A549 (cell line): ENCODE measurements at regions not wholly inside any gene's neighbourhood (a gene's known extent, or its start where the extent isn't known, plus 50 kb on each side); places are given as distances from the start of the nearest gene placed in this dataset.

Source experiments
- ATAC-seq, 2 experiments: fragments of 200-7000 bp in 1 of 2; fragments of >200 bp in 1 of 2; cut with Nextera tagmentation in 1 of 2; cut with Tn5 transposase in 1 of 2; 3 replicates each; pipeline versions ENCODE4 v1.8.0 to v1.9.1; 2018 to 2020; ENCODE audit warnings: mild to moderate bottlenecking in 1 of 2, moderate library complexity in 1 of 2
- CTCF ChIA-PET: fragments of 300-600 bp; sonication (Branson Sonifier 250); formaldehyde crosslinking; extraction: SDS; loops from one replicate; lab custom pipeline; 2021; ENCODE audit warnings: antibody characterized with exemption, inconsistent platforms; lab: Yijun Ruan, JAX
- POLR2A ChIA-PET: fragments of 350-600 bp; formaldehyde crosslinking; extraction: SDS; loops from one replicate; lab custom pipeline; 2021; ENCODE audit warnings: antibody characterized with exemption, inconsistent platforms; lab: Yijun Ruan, JAX
- DNase-seq, 2 experiments: peaks; one replicate each; pipeline versions ENCODE4 v3.0.0 to v3.0.0-alpha.2; 2011 to 2016; ENCODE audit warnings: low read depth in 1 of 2, low spot score in 1 of 2
- FAIRE-seq: peaks from 2 replicates; lab custom pipeline; 2011; peaks lifted over from hg19 to GRCh38; lab: Jason Lieb, UNC
- H3K27ac ChIP-seq, 2 experiments: fragments of >200 bp; sonication (Bioruptor Twin); formaldehyde crosslinking; 3 replicates each; pipeline ENCODE4 v1.5.1; 2016 to 2017
- H3K4me1 ChIP-seq: fragments of >200 bp; sonication (Bioruptor Twin); formaldehyde crosslinking; 3 replicates; pipeline ENCODE4 v1.6.1; 2016
- H3K4me2 ChIP-seq: fragments of >200 bp; sonication (Bioruptor Twin); formaldehyde crosslinking; 3 replicates; pipeline ENCODE4 v1.6.1; 2016
- H3K4me3 ChIP-seq: fragments of >200 bp; sonication (Bioruptor Twin); formaldehyde crosslinking; 3 replicates; pipeline ENCODE4 v1.5.1; 2016
- H3K9me3 ChIP-seq: fragments of >200 bp; sonication (Bioruptor Twin); formaldehyde crosslinking; 3 replicates; pipeline ENCODE4 v1.6.1; 2016
- ATOH8 ChIP-seq: fragments of 250-450 bp; sonication (Bioruptor Pico); IDR thresholded peaks from 2 replicates; pipeline ENCODE4 v1.5.0; 2020; ENCODE audit warnings: low read depth, mild to moderate bottlenecking, moderate library complexity
- BCL3 ChIP-seq: fragments of >200 bp; sonication (Bioruptor Twin); formaldehyde crosslinking; IDR thresholded peaks from 3 replicates; pipeline ENCODE4 v1.6.1; 2016
- CBX2 ChIP-seq: fragments of 200-600 bp; sonication (generic); IDR thresholded peaks from 2 replicates; pipeline ENCODE4 v1.6.1; 2016; ENCODE audit warnings: low read depth, mild to moderate bottlenecking, borderline replicate concordance
- CBX8 ChIP-seq: fragments of 200-600 bp; sonication (generic); IDR thresholded peaks from 2 replicates; pipeline ENCODE4 v1.6.1; 2016
- CEBPB ChIP-seq, 2 experiments: fragments of >200 bp in 1 of 2; sonication (Bioruptor Twin) in 1 of 2; formaldehyde crosslinking in 1 of 2; IDR thresholded peaks; 2 replicates each; pipeline ENCODE4 v1.6.1; 2012 to 2016
- CHD2 ChIP-seq: fragments of 150-350 bp; IDR thresholded peaks from 2 replicates; pipeline ENCODE4 v1.6.1; 2014; ENCODE audit warnings: low read length; ENCODE audit not compliant: partially characterized antibody
- CTCF ChIP-seq: fragments of >200 bp; sonication (Bioruptor Twin); formaldehyde crosslinking; IDR thresholded peaks from 3 replicates; pipeline ENCODE4 v1.5.1; 2016
- EHMT2 ChIP-seq: fragments of 200-600 bp; sonication (generic); IDR thresholded peaks from 2 replicates; pipeline ENCODE4 v1.6.1; 2016; ENCODE audit warnings: antibody characterized with exemption, low read depth, mild to moderate bottlenecking, moderate library complexity
- ELK1 ChIP-seq: fragments of 150-350 bp; IDR thresholded peaks from 2 replicates; pipeline ENCODE4 v1.6.1; 2014; ENCODE audit warnings: low read depth, mild to moderate bottlenecking, low read length
- ESRRA ChIP-seq: fragments of 150-350 bp; IDR thresholded peaks from 2 replicates; pipeline ENCODE4 v1.6.1; 2014; ENCODE audit warnings: mild to moderate bottlenecking, low read length, borderline replicate concordance
- FOSL2 ChIP-seq, 2 experiments: fragments of 450-650 bp in 1 of 2; fragments of >200 bp in 1 of 2; sonication (Bioruptor Twin) in 1 of 2; formaldehyde crosslinking; IDR thresholded peaks; 2 replicates each; pipeline versions ENCODE4 v1.5.0 to v1.6.1; 2016 to 2020; ENCODE audit warnings: mild to moderate bottlenecking in 1 of 2, moderate library complexity in 1 of 2
- HEYL ChIP-seq: fragments of 250-450 bp; sonication (Bioruptor Pico); IDR thresholded peaks from 2 replicates; pipeline ENCODE4 v1.8.0; 2021; ENCODE audit warnings: mild to moderate bottlenecking, moderate library complexity
- HOXA7 ChIP-seq: fragments of 250-450 bp; sonication (Bioruptor Pico); IDR thresholded peaks from 2 replicates; pipeline ENCODE4 v1.5.0; 2020; ENCODE audit warnings: mild to moderate bottlenecking, moderate library complexity
- JUN ChIP-seq, 2 experiments: fragments of >200 bp; sonication (Bioruptor Twin); formaldehyde crosslinking; IDR thresholded peaks; 2 replicates in 1 of 2; 3 replicates in 1 of 2; pipeline ENCODE4 v1.6.1; 2016 to 2017
- JUNB ChIP-seq: fragments of >200 bp; sonication (Bioruptor Twin); formaldehyde crosslinking; IDR thresholded peaks from 2 replicates; pipeline ENCODE4 v1.6.1; 2016
- KDM1A ChIP-seq: fragments of 200-600 bp; sonication (generic); IDR thresholded peaks from 2 replicates; pipeline ENCODE4 v1.6.1; 2016; ENCODE audit warnings: low read depth, mild to moderate bottlenecking
- MAFK ChIP-seq: fragments of 450-650 bp; IDR thresholded peaks from 2 replicates; pipeline ENCODE4 v1.6.1; 2014; ENCODE audit not compliant: partially characterized antibody
- MYC ChIP-seq: IDR thresholded peaks from 2 replicates; pipeline ENCODE4 v1.6.1; 2012; ENCODE audit warnings: mild to moderate bottlenecking, inconsistent platforms, low read length, improper control_type of control experiment, borderline replicate concordance
- NFE2L2 ChIP-seq: fragments of 150-350 bp; conservative IDR thresholded peaks from 2 replicates; pipeline ENCODE4 v1.6.1; 2014; ENCODE audit warnings: low read length
- NR3C1 ChIP-seq: fragments of >200 bp; sonication (Bioruptor Twin); formaldehyde crosslinking; IDR thresholded peaks from 3 replicates; pipeline ENCODE4 v1.6.1; 2017
- PBX3 ChIP-seq: IDR thresholded peaks from 2 replicates; pipeline ENCODE4 v1.6.1; 2012
- POLR2AphosphoS2 ChIP-seq: conservative IDR thresholded peaks from 2 replicates; pipeline ENCODE4 v1.6.1; 2012; ENCODE audit warnings: low read length, improper control_type of control experiment, inconsistent platforms
- RAD21 ChIP-seq, 2 experiments: fragments of >200 bp in 1 of 2; sonication (Bioruptor Twin) in 1 of 2; formaldehyde crosslinking in 1 of 2; IDR thresholded peaks in 1 of 2; conservative IDR thresholded peaks in 1 of 2; 2 replicates in 1 of 2; 3 replicates in 1 of 2; pipeline ENCODE4 v1.6.1; 2012 to 2018; ENCODE audit warnings: inconsistent platforms in 1 of 2
- RARB ChIP-seq: fragments of 250-450 bp; sonication (Bioruptor Pico); IDR thresholded peaks from 2 replicates; pipeline ENCODE4 v1.8.0; 2021; ENCODE audit warnings: mild to moderate bottlenecking, moderate library complexity
- RCOR1 ChIP-seq: fragments of 150-350 bp; IDR thresholded peaks from 2 replicates; pipeline ENCODE4 v1.6.1; 2014; ENCODE audit warnings: antibody characterized with exemption, low read length, low read depth
- RFX5 ChIP-seq: fragments of 450-650 bp; IDR thresholded peaks from 2 replicates; pipeline ENCODE4 v1.7.1; 2014; ENCODE audit warnings: antibody characterized with exemption, mild to moderate bottlenecking, moderate library complexity
- TP53 ChIP-seq: fragments of 250-450 bp; sonication (Bioruptor Pico); IDR thresholded peaks from 2 replicates; pipeline ENCODE4 v1.5.0; 2021; ENCODE audit warnings: mild to moderate bottlenecking, moderate library complexity
- ZFP36 ChIP-seq: fragments of 450-650 bp; IDR thresholded peaks from 2 replicates; pipeline ENCODE4 v1.6.1; 2014; ENCODE audit warnings: borderline replicate concordance; ENCODE audit not compliant: partially characterized antibody
- ZNF302 ChIP-seq: fragments of 250-450 bp; sonication (Bioruptor Pico); IDR thresholded peaks from 2 replicates; pipeline ENCODE4 v1.9.0; 2021; ENCODE audit warnings: inconsistent platforms, mild to moderate bottlenecking, moderate library complexity
- ZSCAN20 ChIP-seq: fragments of 250-450 bp; sonication (Bioruptor Pico); IDR thresholded peaks from 2 replicates; pipeline ENCODE4 v1.8.0; 2022; ENCODE audit warnings: mild to moderate bottlenecking, moderate library complexity
- WGBS: methylation state at CpG from one replicate; pipeline ENCODE4 v1.1.6; 2017; ENCODE audit errors: missing lambda C conversion rate; 5-methylcytosine and 5-hydroxymethylcytosine counted together

- no peaks in the 10 kb centered on the region for H3K9me3 ChIP-seq
- no peak overlapping the region for H3K4me2 ChIP-seq
- ATAC-seq (no peak), FAIRE-seq (no peak), DNase-seq (no peak)
- H3K4me3 ChIP-seq: no peak overlapping the region
- no peak overlapping the region for H3K27ac ChIP-seq
- TF ChIP-seq CHD2 (no peak), RCOR1 (no peak), PBX3 (no peak), TP53 (CRISPR knock-in tag) (no peak), HOXA7 (CRISPR knock-in tag) (no peak)
- H3K4me1 ChIP-seq: peaks cover 23% of the 10 kb centered on the region; the same call in 2 of the 3 replicates
- CTCF ChIA-PET: no interaction called here
- POLR2A ChIA-PET: no interaction called here
Measured at GRCh38 chr18:55093295-55093694, 134.0 kb upstream of the CCDC68 start.

- Histone ChIP-seq H3K9me3 (no peaks in the 10 kb centered on the region), H3K4me1 (peaks cover 16% of the 10 kb centered on the region; the same call in 2 of the 3 replicates), H3K27ac (no peak overlapping the region), H3K4me3 (no peak overlapping the region), H3K4me2 (no peak overlapping the region)
- no peak for FAIRE-seq
- ChIA-PET CTCF (no interaction called here), POLR2A (no interaction called here)
- WGBS: 86% methylated on average over 4 of the region's 4 CpGs
- DNase-seq: no peak
- no peak for TF ChIP-seq RAD21 (conservative IDR thresholded peaks at IDR 0.05 in 1 of 2, IDR thresholded peaks at IDR 0.05 in 1 of 2)
- TF ChIP-seq RFX5: no peak
- no peak for TF ChIP-seq CHD2
- TF ChIP-seq CEBPB (IDR thresholded peaks at IDR 0.05): no peak
- no peak for TF ChIP-seq NFE2L2
- TF ChIP-seq BCL3: no peak
- TF ChIP-seq ESRRA: no peak
- TF ChIP-seq ELK1: no peak
- TF ChIP-seq ZFP36: no peak
- no peak for TF ChIP-seq KDM1A
- TF ChIP-seq MAFK: no peak
- no peak for TF ChIP-seq HEYL (CRISPR knock-in tag)
- TF ChIP-seq CTCF: no peak
- no peak for TF ChIP-seq HOXA7 (CRISPR knock-in tag)
- TF ChIP-seq EHMT2: no peak
- TF ChIP-seq ZNF302 (CRISPR knock-in tag): no peak
- TF ChIP-seq, all 56 proteins: peak for 0
- ATAC-seq: no peak
Measured at GRCh38 chr18:55092166-55092565, 132.9 kb upstream of the CCDC68 start.

- FAIRE-seq (no peak), ATAC-seq (no peak), DNase-seq (no peak)
- H3K27ac ChIP-seq: 0 out of 6 replicates have a peak overlapping the region, but pooled peaks of 1 of the 2 experiments have one; percentile 24
- CTCF ChIA-PET: interaction anchor here (1.2 kb wide), 1 partner anchor 10 kb away, joined by 3 read pairs; no protein-coding TSS in a partner anchor
- H3K4me1 ChIP-seq: peaks cover 9% of the 10 kb centered on the region; the same call in 1 of the 3 replicates
- no peaks in the 10 kb centered on the region for H3K9me3 ChIP-seq
- WGBS: 46% methylated on average over 3 of the region's 3 CpGs
- POLR2A ChIA-PET: no interaction called here
- no peak overlapping the region for H3K4me3 ChIP-seq
- H3K4me2 ChIP-seq: peak overlapping the region; percentile 7; the same call in 1 of the 3 replicates
- TF ChIP-seq MYC: no peak
- TF ChIP-seq FOSL2 (IDR thresholded peaks at IDR 0.05): no peak
- no peak for TF ChIP-seq FOSL2 (CRISPR knock-in tag; IDR thresholded peaks at IDR 0.05)
- TF ChIP-seq KDM1A: no peak
- TF ChIP-seq CBX8: no peak
- no peak for TF ChIP-seq RARB (CRISPR knock-in tag)
- no peak for TF ChIP-seq POLR2AphosphoS2
- no peak for TF ChIP-seq RAD21 (conservative IDR thresholded peaks at IDR 0.05 in 1 of 2, IDR thresholded peaks at IDR 0.05 in 1 of 2)
- TF ChIP-seq NR3C1: no peak
- no peak for TF ChIP-seq ATOH8 (CRISPR knock-in tag)
- TF ChIP-seq CBX2: no peak
- TF ChIP-seq JUNB: no peak
- TF ChIP-seq ZSCAN20 (CRISPR knock-in tag): no peak
- TF ChIP-seq CHD2: no peak
- TF ChIP-seq JUN (IDR thresholded peaks at IDR 0.05): no peak
Measured at GRCh38 chr18:55090564-55091188, 131.4 kb upstream of the CCDC68 start.
